ENCODE measurements at regions not wholly inside any gene's neighbourhood (a gene's known extent, or its start where the extent isn't known, plus 50 kb on each side); places are given as distances from the start of the nearest gene placed in this dataset.

- H3F3A ChIP-seq (ENCODE audit: insufficient read depth, low read length): no peaks in the 10 kb centered on the region
- DNase-seq: no peak
- no peaks in the 10 kb centered on the region for H4K20me1 ChIP-seq (ENCODE audit: insufficient read depth, low read length)
- TF ChIP-seq EZH2phosphoT487 (IDR thresholded peaks at IDR 0.05; ENCODE audit: low read length) (no peak), EZH2 (optimal IDR thresholded peaks at IDR 0.05; ENCODE audit: low read depth, low read length) (no peak), CTCF (IDR thresholded peaks at IDR 0.05; ENCODE audit: low read length) (no peak)
- no peak overlapping the region for H2AFZ ChIP-seq (ENCODE audit: low read length)
- H3K4me3 ChIP-seq (ENCODE audit: low read length): no peak overlapping the region
- no peaks in the 10 kb centered on the region for H3K36me3 ChIP-seq (replicated peaks; ENCODE audit: insufficient read depth, low read length)
- no peak overlapping the region for H3K9ac ChIP-seq (ENCODE audit: low read length)
- no peak overlapping the region for H3K27ac ChIP-seq (ENCODE audit: low read length)
- H3K4me2 ChIP-seq (ENCODE audit: low read depth, low read length): no peak overlapping the region
- no peaks in the 10 kb centered on the region for H3K4me1 ChIP-seq (ENCODE audit: low read length)
- H3K9me2 ChIP-seq (replicated peaks; ENCODE audit: insufficient read depth, low read length): no peaks in the 10 kb centered on the region
- no peaks in the 10 kb centered on the region for H3K79me2 ChIP-seq (ENCODE audit: low read length)
- H3K9me3 ChIP-seq (replicated peaks; ENCODE audit: insufficient read depth, low read length): no peaks in the 10 kb centered on the region
- H3K27me3 ChIP-seq (replicated peaks; ENCODE audit: insufficient read depth, low read length): no peaks in the 10 kb centered on the region
These were observed 1079.7 kb upstream of the CDH18 start for GRCh38 chr5:21067724-21068123.

GRCh38 chr5:21063146-21063545 is 1075.1 kb upstream of the CDH18 start:
- H3F3A ChIP-seq (ENCODE audit: insufficient read depth, low read length): no peaks in the 10 kb centered on the region
- H3K4me1 ChIP-seq (ENCODE audit: low read length): no peaks in the 10 kb centered on the region
- TF ChIP-seq CTCF (IDR thresholded peaks at IDR 0.05; ENCODE audit: low read length) (no peak), EZH2phosphoT487 (IDR thresholded peaks at IDR 0.05; ENCODE audit: low read length) (no peak), EZH2 (optimal IDR thresholded peaks at IDR 0.05; ENCODE audit: low read depth, low read length) (no peak)
- H3K36me3 ChIP-seq (replicated peaks; ENCODE audit: insufficient read depth, low read length): no peaks in the 10 kb centered on the region
- H3K9me3 ChIP-seq (replicated peaks; ENCODE audit: insufficient read depth, low read length): no peaks in the 10 kb centered on the region
- no peak overlapping the region for H3K9ac ChIP-seq (ENCODE audit: low read length)
- H4K20me1 ChIP-seq (ENCODE audit: insufficient read depth, low read length): no peaks in the 10 kb centered on the region
- no peak overlapping the region for H3K4me3 ChIP-seq (ENCODE audit: low read length)
- H3K79me2 ChIP-seq (ENCODE audit: low read length): no peaks in the 10 kb centered on the region
- no peak overlapping the region for H2AFZ ChIP-seq (ENCODE audit: low read length)
- no peaks in the 10 kb centered on the region for H3K27me3 ChIP-seq (replicated peaks; ENCODE audit: insufficient read depth, low read length)
- no peak overlapping the region for H3K27ac ChIP-seq (ENCODE audit: low read length)
- no peak overlapping the region for H3K4me2 ChIP-seq (ENCODE audit: low read depth, low read length)
- H3K9me2 ChIP-seq (replicated peaks; ENCODE audit: insufficient read depth, low read length): no peaks in the 10 kb centered on the region
- DNase-seq: no peak

GRCh38 chr5:21058289-21058688 is 1070.3 kb upstream of the CDH18 start:
- Histone ChIP-seq H4K20me1 (ENCODE audit: insufficient read depth, low read length) (no peaks in the 10 kb centered on the region), H3K9me2 (replicated peaks; ENCODE audit: insufficient read depth, low read length) (no peaks in the 10 kb centered on the region), H3K9ac (ENCODE audit: low read length) (no peak overlapping the region), H3K4me1 (ENCODE audit: low read length) (no peaks in the 10 kb centered on the region), H3K4me3 (ENCODE audit: low read length) (no peak overlapping the region), H3K27ac (ENCODE audit: low read length) (no peak overlapping the region), H3K36me3 (replicated peaks; ENCODE audit: insufficient read depth, low read length) (no peaks in the 10 kb centered on the region), H3K27me3 (replicated peaks; ENCODE audit: insufficient read depth, low read length) (no peaks in the 10 kb centered on the region), H3K9me3 (replicated peaks; ENCODE audit: insufficient read depth, low read length) (no peaks in the 10 kb centered on the region), H3F3A (ENCODE audit: insufficient read depth, low read length) (no peaks in the 10 kb centered on the region), H3K4me2 (ENCODE audit: low read depth, low read length) (no peak overlapping the region), H3K79me2 (ENCODE audit: low read length) (no peaks in the 10 kb centered on the region), H2AFZ (ENCODE audit: low read length) (no peak overlapping the region)
- TF ChIP-seq EZH2phosphoT487 (IDR thresholded peaks at IDR 0.05; ENCODE audit: low read length): no peak
- no peak for TF ChIP-seq EZH2 (optimal IDR thresholded peaks at IDR 0.05; ENCODE audit: low read depth, low read length)
- no peak for TF ChIP-seq CTCF (IDR thresholded peaks at IDR 0.05; ENCODE audit: low read length)
- no peak for DNase-seq

Measured in MM.1S (cell line).